H1 (cell line): ENCODE measurements at regions not wholly inside any gene's neighbourhood (a gene's known extent, or its start where the extent isn't known, plus 50 kb on each side); places are given as distances from the start of the nearest gene placed in this dataset.

Experiments used
- CTCF ChIA-PET: fragments of 300-600 bp; sonication (Branson Sonifier 250); formaldehyde crosslinking; loops from one replicate; lab custom pipeline; 2021; ENCODE audit not compliant: partially characterized antibody; lab: Charles Lee
- POLR2A ChIA-PET: fragments of 300-600 bp; sonication (Branson Sonifier 250); formaldehyde crosslinking; loops from one replicate; lab custom pipeline; 2021; ENCODE audit warnings: inconsistent platforms; ENCODE audit not compliant: partially characterized antibody; lab: Charles Lee
- DNase-seq, 2 experiments: peaks; one replicate each; pipeline versions ENCODE4 v3.0.0 to v3.0.0-alpha.2; 2010 to 2022; ENCODE audit warnings: low spot score in 2 of 2, low read depth in 1 of 2, mixed read lengths in 1 of 2
- FAIRE-seq: peaks from 2 replicates; lab custom pipeline; 2011; peaks lifted over from hg19 to GRCh38; lab: Jason Lieb, UNC
- H2AFZ ChIP-seq: 2 replicates; pipeline ENCODE4 v1.8.1; 2012; ENCODE audit warnings: low read length, inconsistent platforms
- H2AK5ac ChIP-seq: 2 replicates; pipeline ENCODE4 v1.6.1; 2013; ENCODE audit warnings: low read depth, low read length
- H2BK120ac ChIP-seq: replicated peaks from 2 replicates; pipeline ENCODE3; 2013; ENCODE audit warnings: low read depth, low read length, inconsistent platforms
- H2BK12ac ChIP-seq: 2 replicates; pipeline ENCODE4 v1.6.1; 2013; ENCODE audit warnings: low read depth, low read length
- H2BK15ac ChIP-seq: 2 replicates; pipeline ENCODE4 v1.6.1; 2013; ENCODE audit warnings: low read length
- H2BK20ac ChIP-seq: 2 replicates; pipeline ENCODE4 v1.6.1; 2013; ENCODE audit warnings: low read length
- H2BK5ac ChIP-seq: 2 replicates; pipeline ENCODE4 v1.6.1; 2013; ENCODE audit warnings: low read depth, low read length
- H3K14ac ChIP-seq: 2 replicates; pipeline ENCODE4 v1.6.1; 2013; ENCODE audit warnings: inconsistent platforms; ENCODE audit not compliant: insufficient read length
- H3K18ac ChIP-seq: 2 replicates; pipeline ENCODE4 v1.6.1; 2013; ENCODE audit warnings: low read length; ENCODE audit errors: extremely low read depth
- H3K23ac ChIP-seq: 2 replicates; pipeline ENCODE4 v1.6.1; 2013; ENCODE audit warnings: inconsistent platforms; ENCODE audit not compliant: insufficient read length
- H3K23me2 ChIP-seq: 2 replicates; pipeline ENCODE4 v1.6.1; 2013; ENCODE audit warnings: low read depth, low read length
- H3K27ac ChIP-seq: 2 replicates; pipeline ENCODE4 v1.6.1; 2011; ENCODE audit warnings: low read depth, low read length, inconsistent platforms
- H3K27me3 ChIP-seq, 4 experiments: replicated peaks in 1 of 4; 1 replicate in 1 of 4; 2 replicates in 3 of 4; pipeline versions ENCODE4 v1.6.1 to v1.8.1; 2011 to 2013; ENCODE audit warnings: low read length in 3 of 4, mild to moderate bottlenecking in 3 of 4, inconsistent platforms in 2 of 4, mixed read lengths in 2 of 4, moderate library complexity in 1 of 4; ENCODE audit not compliant: control insufficient read depth in 3 of 4, insufficient read depth in 3 of 4; ENCODE audit errors: extremely low read depth in 1 of 4
- H3K36me3 ChIP-seq, 4 experiments: 2 replicates each; pipeline versions ENCODE4 v1.6.1 to v1.8.1; 2011 to 2013; ENCODE audit warnings: mild to moderate bottlenecking in 4 of 4, low read length in 3 of 4, moderate library complexity in 2 of 4, control low read depth in 1 of 4, inconsistent platforms in 1 of 4; ENCODE audit not compliant: insufficient read depth in 4 of 4, control insufficient read depth in 2 of 4
- H3K4ac ChIP-seq: replicated peaks from 2 replicates; pipeline ENCODE3; 2013; ENCODE audit warnings: low read length, low read depth, mixed read lengths, inconsistent platforms; ENCODE audit not compliant: insufficient read length
- H3K4me1 ChIP-seq, 4 experiments: replicated peaks in 1 of 4; 1 replicate in 1 of 4; 2 replicates in 3 of 4; pipeline versions ENCODE4 v1.6.1 to v1.8.1; 2011 to 2013; ENCODE audit warnings: low read length in 3 of 4, inconsistent platforms in 2 of 4, mixed read lengths in 1 of 4; ENCODE audit not compliant: insufficient read depth in 4 of 4, control insufficient read depth in 3 of 4
- H3K4me2 ChIP-seq, 2 experiments: 2 replicates each; pipeline versions ENCODE4 v1.6.1 to v1.8.1; 2011 to 2013; ENCODE audit warnings: low read depth in 2 of 2, low read length in 2 of 2, control low read depth in 1 of 2, inconsistent platforms in 1 of 2, mild to moderate bottlenecking in 1 of 2; ENCODE audit not compliant: insufficient read depth in 1 of 2
- H3K4me3 ChIP-seq, 4 experiments: fragments of 200-600, 300-600 bp in 1 of 4; sonication (generic), shearing (Covaris generic), sonication (Bioruptor Twin) in 1 of 4; 2 replicates each; pipeline versions ENCODE4 v1.5.1 to v1.8.1; 2011 to 2016; ENCODE audit warnings: low read length in 4 of 4, low read depth in 3 of 4, control low read depth in 2 of 4, inconsistent platforms in 2 of 4, mild to moderate bottlenecking in 2 of 4, mixed read lengths in 1 of 4, moderate library complexity in 1 of 4; ENCODE audit not compliant: insufficient read depth in 2 of 4; ENCODE audit errors: extremely low read depth in 1 of 4
- H3K56ac ChIP-seq: replicated peaks from 2 replicates; pipeline ENCODE3; 2013; ENCODE audit warnings: low read depth, mild to moderate bottlenecking, mixed read lengths, low read length, inconsistent platforms; ENCODE audit not compliant: insufficient read length
- H3K79me1 ChIP-seq: 2 replicates; pipeline ENCODE4 v1.6.1; 2013; ENCODE audit warnings: low read depth, low read length, control low read depth
- H3K79me2 ChIP-seq, 2 experiments: 2 replicates each; pipeline versions ENCODE4 v1.6.1 to v1.8.1; 2012 to 2013; ENCODE audit warnings: low read length in 2 of 2, mild to moderate bottlenecking in 2 of 2, inconsistent platforms in 1 of 2; ENCODE audit not compliant: insufficient read depth in 2 of 2, control insufficient read depth in 1 of 2
- H3K9ac ChIP-seq, 4 experiments: replicated peaks in 1 of 4; 1 replicate in 1 of 4; 2 replicates in 3 of 4; pipeline versions ENCODE4 v1.6.1 to v1.8.1; 2011 to 2013; ENCODE audit warnings: low read depth in 3 of 4, low read length in 3 of 4, control low read depth in 2 of 4, mild to moderate bottlenecking in 2 of 4, moderate library complexity in 2 of 4, inconsistent platforms in 1 of 4; ENCODE audit errors: extremely low read depth in 1 of 4
- H3K9me3 ChIP-seq, 2 experiments: 2 replicates each; pipeline versions ENCODE4 v1.6.1 to v1.8.1; 2012 to 2013; ENCODE audit warnings: mild to moderate bottlenecking in 2 of 2, moderate library complexity in 2 of 2, control low read depth in 1 of 2, inconsistent platforms in 1 of 2, low read depth in 1 of 2, low read length in 1 of 2, mixed read lengths in 1 of 2; ENCODE audit not compliant: insufficient read depth in 2 of 2
- H4K20me1 ChIP-seq, 2 experiments: replicated peaks in 1 of 2; 2 replicates each; pipeline versions ENCODE3 to v1.8.1; 2011 to 2013; ENCODE audit warnings: inconsistent platforms in 2 of 2, low read length in 2 of 2, mild to moderate bottlenecking in 1 of 2; ENCODE audit not compliant: insufficient read depth in 2 of 2, control insufficient read depth in 1 of 2
- H4K5ac ChIP-seq: 2 replicates; pipeline ENCODE4 v1.6.1; 2013; ENCODE audit warnings: low read length, low read depth, mixed read lengths, inconsistent platforms; ENCODE audit not compliant: insufficient read length
- H4K8ac ChIP-seq: 2 replicates; pipeline ENCODE4 v1.8.0; 2013; ENCODE audit warnings: mild to moderate bottlenecking, moderate library complexity, low read length, inconsistent platforms; ENCODE audit not compliant: insufficient read depth; ENCODE audit errors: extremely low read depth
- H4K91ac ChIP-seq: replicated peaks from 2 replicates; pipeline ENCODE3; 2013; ENCODE audit warnings: low read length, mixed read lengths, inconsistent platforms; ENCODE audit not compliant: insufficient read length
- CBX8 ChIP-seq: fragments of 300-800, 300-1000 bp; sonication (generic); IDR thresholded peaks from 2 replicates; pipeline ENCODE4 v1.7.1; 2016; ENCODE audit warnings: low read depth, low read length, borderline replicate concordance
- CHD1 ChIP-seq: IDR thresholded peaks from 2 replicates; pipeline ENCODE4 v1.6.1; 2012; ENCODE audit warnings: low read depth, low read length, improper control_type of control experiment
- CTBP2 ChIP-seq: IDR thresholded peaks from 2 replicates; pipeline ENCODE4 v1.7.0; 2011; ENCODE audit warnings: borderline replicate concordance, mild to moderate bottlenecking, moderate library complexity, mixed read lengths, low read length; ENCODE audit not compliant: insufficient read depth, insufficient read length
- EP300 ChIP-seq, 2 experiments: IDR thresholded peaks; 1 replicate in 1 of 2; 2 replicates in 1 of 2; pipeline ENCODE4 v1.6.1; 2011 to 2012; ENCODE audit warnings: low read depth in 2 of 2, low read length in 2 of 2, mild to moderate bottlenecking in 2 of 2, borderline replicate concordance in 1 of 2, inconsistent platforms in 1 of 2, moderate library complexity in 1 of 2
- GABPA ChIP-seq: IDR thresholded peaks from 2 replicates; pipeline ENCODE4 v1.6.1; 2011; ENCODE audit warnings: mild to moderate bottlenecking, low read length, moderate library complexity, borderline replicate concordance; ENCODE audit not compliant: insufficient read depth
- RBBP5 ChIP-seq: IDR thresholded peaks from 2 replicates; pipeline ENCODE4 v1.7.1; 2012; ENCODE audit warnings: low read depth, mild to moderate bottlenecking, inconsistent platforms, low read length, moderate library complexity, borderline replicate concordance
- RNF2 ChIP-seq: fragments of 200-900, 300-1000 bp; sonication (generic); IDR thresholded peaks from 2 replicates; pipeline ENCODE4 v1.7.1; 2016; ENCODE audit warnings: borderline replicate concordance, low read depth, mild to moderate bottlenecking, antibody characterized with exemption, low read length; ENCODE audit not compliant: poor library complexity, severe bottlenecking; ENCODE audit errors: missing control alignments
- SAP30 ChIP-seq: fragments of 300-600 bp; sonication (generic); IDR thresholded peaks from 2 replicates; pipeline ENCODE4 v1.7.1; 2012; ENCODE audit warnings: low read length, moderate library complexity, mild to moderate bottlenecking, inconsistent platforms; ENCODE audit not compliant: insufficient read depth, insufficient replicate concordance
- TBP ChIP-seq: IDR thresholded peaks from 2 replicates; pipeline ENCODE4 v1.6.1; 2011; ENCODE audit warnings: low read depth, low read length, improper control_type of control experiment
- TCF12 ChIP-seq: IDR thresholded peaks from 2 replicates; pipeline ENCODE4 v1.6.1; 2011; ENCODE audit warnings: low read depth, mild to moderate bottlenecking, low read length
- TEAD4 ChIP-seq: IDR thresholded peaks from 2 replicates; pipeline ENCODE4 v1.6.1; 2012; ENCODE audit warnings: low read depth, low read length, inconsistent platforms, mixed read lengths
- WGBS, 2 experiments: shearing (Covaris generic) in 1 of 2; methylation state at CpG; one replicate each; pipeline versions ENCODE4 v1.1.6 to v1.1.7; 2013 to 2015; ENCODE audit warnings: low lambda C conversion rate in 2 of 2, mixed read lengths in 2 of 2, inconsistent platforms in 1 of 2, low coverage in 1 of 2, missing lambda C conversion rate in 1 of 2; ENCODE audit not compliant: insufficient replicate concordance in 2 of 2, insufficient coverage in 1 of 2, insufficient read length in 1 of 2; ENCODE audit errors: extremely low coverage in 1 of 2, missing lambda C conversion rate in 1 of 2; 5-methylcytosine and 5-hydroxymethylcytosine counted together

DNA sequence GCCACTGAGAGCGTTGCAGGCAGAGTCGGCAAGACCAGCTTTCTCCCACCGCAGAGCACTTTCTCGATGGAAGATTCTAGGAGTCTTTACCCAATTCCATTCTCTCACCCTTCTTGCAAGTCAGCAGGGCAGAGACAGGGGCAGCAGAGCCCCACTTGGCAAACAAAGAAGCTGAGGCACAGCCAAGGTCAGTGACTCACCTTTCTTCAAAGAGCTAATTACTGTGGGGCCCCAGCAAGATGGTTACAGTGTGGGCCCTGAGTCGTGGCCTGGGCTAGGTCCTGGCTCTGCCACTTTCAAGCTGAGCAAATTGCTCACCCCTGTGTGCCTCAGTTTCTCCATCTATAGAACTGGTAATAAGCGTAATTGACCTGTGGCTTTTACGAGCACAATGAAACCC is 277.0 kb downstream of the PREX1 start:
- WGBS, 2 experiments = 90% methylated on average over 7 of the region's 7 CpGs; no CpG with 5 or more reads in 1 of the 2 experiments
- POLR2A ChIA-PET = no interaction called here
- Histone ChIP-seq H3K36me3 (no peaks in the 10 kb centered on the region), H3K79me2 (no peaks in the 10 kb centered on the region), H2AK5ac (no peak overlapping the region), H2BK15ac (no peak overlapping the region), H3K23me2 (peaks cover 2% of the 10 kb centered on the region; the same call in 1 of the 2 replicates), H3K14ac (no peak overlapping the region), H3K4me1 (no peaks in the 10 kb centered on the region), H3K9ac (no peak overlapping the region), H2BK20ac (no peak overlapping the region), H3K4me3 (no peak overlapping the region), H4K5ac (no peak overlapping the region), H3K4ac (no peak overlapping the region), H2BK120ac (no peak overlapping the region), H3K27ac (no peak overlapping the region), H2BK12ac (no peak overlapping the region), H4K20me1 (no peaks in the 10 kb centered on the region), H2AFZ (no peak overlapping the region), H4K8ac (no peak overlapping the region), H4K91ac (no peak overlapping the region), H3K23ac (no peak overlapping the region), H3K18ac (no peak overlapping the region), H2BK5ac (no peak overlapping the region), H3K27me3 (no peaks in the 10 kb centered on the region), H3K56ac (no peak overlapping the region), H3K9me3 (no peaks in the 10 kb centered on the region), H3K4me2 (no peak overlapping the region), H3K79me1 (no peaks in the 10 kb centered on the region)
- CTCF ChIA-PET = interaction anchor here (0.8 to 0.9 kb wide), 2 partner anchors 12 to 99 kb away, joined by 3 to 5 read pairs; no protein-coding TSS in a partner anchor
- no peak for DNase-seq
- FAIRE-seq = no peak
- TF ChIP-seq CTBP2 (no peak), TBP (no peak), GABPA (no peak), EP300 (IDR thresholded peaks at IDR 0.05; ENCODE audit: borderline replicate concordance in 1 of 2, low read depth in 2 of 2, low read length in 2 of 2) (no peak), CBX8 (no peak), TEAD4 (no peak), SAP30 (no peak), RBBP5 (no peak), RNF2 (no peak), TCF12 (no peak), CHD1 (no peak)
